GM20000 (cell line): ENCODE measurements at regions not wholly inside any gene's neighbourhood (a gene's known extent, or its start where the extent isn't known, plus 50 kb on each side); places are given as distances from the start of the nearest gene placed in this dataset.

Experiments
- DNase-seq: peaks from one replicate; pipeline ENCODE4 v3.0.0; 2012; ENCODE audit warnings: low spot score
- TF ChIP-seq, protein P1 (sequence below): IDR thresholded peaks from 2 replicates; pipeline ENCODE4 v1.5.1; 2012; ENCODE audit warnings: mild to moderate bottlenecking, control low read depth; ENCODE audit errors: extremely low read depth, missing control alignments

DNA sequence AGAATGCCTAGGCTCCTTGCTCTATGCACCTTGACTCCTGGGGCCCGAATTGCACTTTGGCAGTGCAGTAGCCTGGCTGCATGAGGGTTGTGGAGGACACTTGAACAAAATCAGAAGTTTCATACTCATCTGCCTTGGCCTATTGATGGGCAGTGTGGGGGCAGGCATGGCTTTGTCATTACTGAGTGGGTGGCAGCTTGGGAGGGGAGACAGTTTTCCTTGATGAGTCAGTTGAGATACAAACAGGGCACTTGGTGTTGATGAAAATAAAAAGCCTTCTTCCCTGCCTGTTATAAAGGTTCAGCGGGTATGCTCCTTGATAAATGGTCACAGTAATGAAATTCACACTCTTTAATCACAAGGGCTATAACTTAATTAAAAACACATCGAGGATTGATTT, 126.8 kb upstream of the MAMLD1 start:
- TF ChIP-seq, protein P1, sequence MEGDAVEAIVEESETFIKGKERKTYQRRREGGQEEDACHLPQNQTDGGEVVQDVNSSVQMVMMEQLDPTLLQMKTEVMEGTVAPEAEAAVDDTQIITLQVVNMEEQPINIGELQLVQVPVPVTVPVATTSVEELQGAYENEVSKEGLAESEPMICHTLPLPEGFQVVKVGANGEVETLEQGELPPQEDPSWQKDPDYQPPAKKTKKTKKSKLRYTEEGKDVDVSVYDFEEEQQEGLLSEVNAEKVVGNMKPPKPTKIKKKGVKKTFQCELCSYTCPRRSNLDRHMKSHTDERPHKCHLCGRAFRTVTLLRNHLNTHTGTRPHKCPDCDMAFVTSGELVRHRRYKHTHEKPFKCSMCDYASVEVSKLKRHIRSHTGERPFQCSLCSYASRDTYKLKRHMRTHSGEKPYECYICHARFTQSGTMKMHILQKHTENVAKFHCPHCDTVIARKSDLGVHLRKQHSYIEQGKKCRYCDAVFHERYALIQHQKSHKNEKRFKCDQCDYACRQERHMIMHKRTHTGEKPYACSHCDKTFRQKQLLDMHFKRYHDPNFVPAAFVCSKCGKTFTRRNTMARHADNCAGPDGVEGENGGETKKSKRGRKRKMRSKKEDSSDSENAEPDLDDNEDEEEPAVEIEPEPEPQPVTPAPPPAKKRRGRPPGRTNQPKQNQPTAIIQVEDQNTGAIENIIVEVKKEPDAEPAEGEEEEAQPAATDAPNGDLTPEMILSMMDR: no peak

DNA sequence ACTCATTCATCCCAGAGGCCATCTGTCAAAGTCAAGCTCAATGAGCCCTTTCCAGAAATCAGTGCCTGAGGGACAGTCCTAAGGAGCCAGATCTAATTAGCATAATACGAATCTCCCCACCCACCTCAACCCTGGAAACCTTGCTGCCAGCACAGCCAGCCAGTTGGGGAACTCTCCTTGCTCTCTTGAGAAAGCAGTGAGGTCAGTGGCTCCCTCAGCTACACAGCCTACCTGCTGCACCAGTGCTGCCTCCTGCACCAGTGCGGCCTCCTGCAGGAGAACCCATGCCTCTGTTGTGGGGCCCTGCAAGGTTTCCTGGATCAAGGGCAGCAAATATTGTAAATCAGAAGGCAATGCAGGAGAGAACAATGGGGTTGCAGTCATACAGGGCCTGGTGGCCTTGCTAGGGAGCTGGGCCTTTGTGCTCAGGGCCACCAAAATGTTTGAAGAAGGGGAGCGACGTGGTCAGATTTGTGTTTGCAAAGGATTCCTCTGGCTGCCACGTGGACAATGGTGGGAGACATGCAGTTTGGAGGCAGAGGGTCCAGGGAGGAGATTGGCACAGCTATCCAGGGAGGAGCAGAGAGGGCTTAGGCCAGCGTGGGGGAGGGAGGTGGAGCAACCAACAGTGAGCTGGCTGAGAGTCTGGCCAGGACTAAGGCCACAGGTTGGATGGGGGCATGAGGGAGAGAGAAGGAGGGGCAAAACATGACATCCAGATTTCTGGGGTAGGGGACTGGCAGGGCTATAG, 124.3 kb upstream of the MAMLD1 start:
- TF ChIP-seq, protein P1: no peak
- DNase-seq: no peak

More for the DNA sequence above, 126.8 kb upstream of the MAMLD1 start:
- DNase-seq: no peak

DNA sequence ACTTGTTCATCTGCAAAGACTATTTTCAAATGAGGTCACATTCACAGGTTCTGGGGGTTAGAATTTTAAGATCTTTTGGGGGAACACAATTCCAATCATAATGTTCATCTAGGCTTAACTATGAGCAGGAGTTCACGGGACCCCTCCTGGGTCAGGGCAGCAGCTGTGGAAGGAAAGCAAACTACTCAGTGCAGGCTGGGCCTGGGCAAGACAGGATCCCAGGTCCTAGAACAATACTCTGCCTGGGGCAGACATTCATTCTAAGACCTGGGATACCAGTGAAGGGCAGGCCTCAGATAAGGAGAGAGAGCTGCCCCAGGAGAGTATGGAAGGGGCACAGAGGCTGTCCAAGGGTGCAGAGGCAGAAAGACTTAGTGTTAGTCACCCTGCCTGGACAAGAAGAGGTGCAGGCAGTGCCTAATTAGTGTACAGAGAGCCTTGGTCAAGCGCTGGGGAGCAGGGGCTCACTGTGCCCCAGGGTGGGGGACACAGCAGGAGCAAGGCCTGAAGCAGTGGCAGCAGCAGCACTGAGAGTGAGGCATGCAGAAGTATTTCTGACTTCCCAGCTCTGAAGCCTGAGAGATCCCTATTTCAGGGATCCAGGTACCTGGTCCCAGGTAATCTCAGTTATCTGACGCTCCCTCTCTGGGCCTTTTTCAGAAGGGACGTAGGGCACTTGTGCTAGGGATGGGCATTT, 123.0 kb upstream of the MAMLD1 start:
- TF ChIP-seq, protein P1: no peak
- DNase-seq: no peak

DNA sequence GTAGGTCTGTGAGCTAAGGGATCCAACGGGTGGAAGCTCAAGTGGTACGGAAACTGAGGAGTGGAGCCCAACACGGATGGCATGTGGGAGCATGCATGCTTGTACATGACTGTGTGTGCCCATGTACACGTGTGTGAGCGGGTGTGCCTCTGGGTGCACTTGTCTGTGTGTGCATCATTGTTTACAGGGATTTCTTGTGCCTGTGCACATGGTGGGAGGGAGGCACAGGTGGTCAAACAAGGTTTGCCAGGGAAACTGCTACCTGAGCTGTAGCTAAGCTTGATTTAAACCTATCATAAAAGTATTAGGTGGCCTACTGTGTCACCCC, 122.5 kb upstream of the MAMLD1 start:
- TF ChIP-seq, protein P1: no peak

DNA sequence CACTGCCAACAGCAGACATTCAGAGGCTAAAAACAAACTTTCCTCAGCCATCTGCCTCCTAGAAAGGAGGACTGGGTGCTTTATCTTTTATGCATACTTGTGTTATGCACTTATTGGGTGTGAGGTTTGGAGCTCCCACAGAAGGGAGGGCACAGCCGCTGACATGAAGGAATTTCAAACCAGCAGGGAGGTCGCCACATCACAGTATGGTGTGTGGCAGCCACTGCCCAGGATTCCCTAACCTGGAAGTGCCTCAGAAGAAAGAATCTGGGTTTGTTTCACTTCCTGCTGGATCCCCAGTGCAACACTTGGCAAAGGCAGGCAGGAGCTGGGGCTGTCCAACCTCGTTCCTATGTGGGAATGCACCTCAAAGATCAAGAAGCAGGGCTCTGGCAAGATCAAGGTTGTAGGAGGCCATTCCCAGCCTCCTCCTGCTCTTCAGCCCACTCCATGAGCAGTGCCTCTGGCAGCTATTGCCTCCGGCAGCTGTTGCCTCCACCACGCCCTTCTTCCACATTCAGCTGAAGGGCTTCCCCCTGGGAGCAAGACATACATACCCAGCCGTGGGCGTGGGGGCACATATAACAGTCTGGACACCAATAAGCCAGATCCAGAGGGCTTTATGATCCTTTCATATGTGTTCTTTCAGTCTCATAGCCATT, 109.0 kb upstream of the MAMLD1 start:
- DNase-seq: no peak
- TF ChIP-seq, protein P1: no peak

More for the DNA sequence above, 122.5 kb upstream of the MAMLD1 start:
- no peak for DNase-seq

DNA sequence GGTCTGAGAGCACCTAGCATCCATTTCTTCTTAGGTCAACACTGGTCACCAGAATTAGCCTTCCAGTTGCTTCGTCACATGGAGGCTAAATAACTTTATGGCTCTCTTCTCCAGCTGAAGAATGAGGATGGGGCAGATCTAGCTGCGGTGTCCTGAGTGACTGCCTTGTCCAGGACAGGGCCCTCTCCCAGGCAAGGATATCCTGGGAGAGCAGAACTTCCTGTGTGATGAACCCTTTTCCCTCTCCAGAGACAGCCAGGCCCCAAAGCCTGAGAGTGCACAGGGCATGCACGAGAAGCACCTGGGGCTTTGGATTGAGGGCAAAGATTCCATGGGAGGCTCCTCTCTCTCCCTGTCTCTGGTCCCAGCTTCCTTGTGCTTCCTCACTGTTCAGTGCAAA, 108.2 kb upstream of the MAMLD1 start:
- TF ChIP-seq, protein P1: no peak
- DNase-seq: no peak
